K562 (cell line): ENCODE measurements at regions not wholly inside any gene's neighbourhood (a gene's known extent, or its start where the extent isn't known, plus 50 kb on each side); places are given as distances from the start of the nearest gene placed in this dataset.
"Not testable (repeated sequence)": the region's sequence is repeated elsewhere in the genome, so short reads cannot be mapped to it uniquely, and the experiment has no call there.

ENCODE experiments used
- ATAC-seq: fragments of 200-7000 bp; cut with Tn5 transposase; 3 replicates; pipeline ENCODE4 v1.9.1; 2020; ENCODE audit warnings: moderate library complexity
- BruUV-seq: library from RNA; stranded (reverse); fragments of 400-500 nt; replicated peaks from 2 replicates; lab custom pipeline; 2021; lab: Mats Ljungman, UMichigan
- CTCF ChIA-PET: fragments of 300-600 bp; formaldehyde crosslinking; extraction: SDS; loops from one replicate; lab custom pipeline; 2021; ENCODE audit warnings: low intra/inter-chr PET ratio; lab: Yijun Ruan, JAX
- POLR2A ChIA-PET: fragments of 300-600, 350-650 bp; sonication (Branson Sonifier 250); formaldehyde crosslinking; extraction: SDS; loops from one replicate; lab custom pipeline; 2021; ENCODE audit warnings: antibody characterized with exemption, inconsistent platforms; lab: Yijun Ruan, JAX
- DNase-seq, 4 experiments: peaks; one replicate each; pipeline versions ENCODE4 v3.0.0 to v3.0.0-alpha.2; 2011 to 2018; ENCODE audit warnings: low spot score in 3 of 4, mixed read lengths in 3 of 4; ENCODE audit errors: extremely low read depth in 1 of 4
- FAIRE-seq: peaks from 2 replicates; lab custom pipeline; 2011; peaks lifted over from hg19 to GRCh38; lab: Jason Lieb, UNC
- H2AFZ ChIP-seq: 2 replicates; pipeline ENCODE4 v1.6.0; 2011; ENCODE audit warnings: low read depth, low read length, control low read depth, inconsistent platforms
- H3K27ac ChIP-seq: fragments of 200-600 bp; 3 replicates; pipeline ENCODE4 v1.8.0; 2011; ENCODE audit warnings: low read depth, mild to moderate bottlenecking, control low read depth, inconsistent platforms, low read length, moderate library complexity, mixed read lengths; ENCODE audit errors: extremely low read depth
- H3K27me3 ChIP-seq, 2 experiments: fragments of 300-600 bp in 1 of 2; 2 replicates in 1 of 2; 3 replicates in 1 of 2; pipeline versions ENCODE4 v1.6.0 to v1.8.0; 2011; ENCODE audit warnings: inconsistent platforms in 2 of 2, low read length in 2 of 2, mild to moderate bottlenecking in 1 of 2, mixed read lengths in 1 of 2, moderate library complexity in 1 of 2; ENCODE audit not compliant: control insufficient read depth in 2 of 2, insufficient read depth in 2 of 2
- H3K36me3 ChIP-seq: fragments of 300-600 bp; 3 replicates; pipeline ENCODE4 v1.8.0; 2011; ENCODE audit warnings: mild to moderate bottlenecking, low read length, inconsistent platforms; ENCODE audit not compliant: control insufficient read depth, insufficient read depth
- H3K4me1 ChIP-seq, 2 experiments: fragments of 200-600 bp in 1 of 2; replicated peaks in 1 of 2; 2 replicates in 1 of 2; 3 replicates in 1 of 2; pipeline versions ENCODE4 v1.5.1 to v1.8.0; 2011; ENCODE audit warnings: inconsistent platforms in 2 of 2, low read length in 2 of 2, mild to moderate bottlenecking in 1 of 2, mixed read lengths in 1 of 2, moderate library complexity in 1 of 2; ENCODE audit not compliant: control insufficient read depth in 2 of 2, insufficient read depth in 2 of 2
- H3K4me2 ChIP-seq: 2 replicates; pipeline ENCODE4 v1.6.1; 2011; ENCODE audit warnings: low read length, control low read depth, inconsistent platforms, mixed read lengths; ENCODE audit not compliant: insufficient read depth
- H3K4me3 ChIP-seq: fragments of 200-600 bp; sonication (generic), shearing (Covaris generic); 2 replicates; pipeline ENCODE4 v1.5.1; 2016; ENCODE audit warnings: control low read depth, inconsistent platforms
- H3K79me2 ChIP-seq: fragments of 200-600 bp; 3 replicates; pipeline ENCODE4 v1.8.0; 2011; ENCODE audit warnings: low read length, inconsistent platforms; ENCODE audit not compliant: control insufficient read depth, insufficient read depth
- H3K9ac ChIP-seq, 2 experiments: 2 replicates each; pipeline versions ENCODE4 v1.6.0 to v1.6.1; 2011; ENCODE audit warnings: low read depth in 2 of 2, low read length in 2 of 2, control low read depth in 1 of 2, inconsistent platforms in 1 of 2, mild to moderate bottlenecking in 1 of 2, mixed read lengths in 1 of 2; ENCODE audit not compliant: insufficient read depth in 1 of 2
- H3K9me1 ChIP-seq: one replicate; pipeline ENCODE4 v1.6.0; 2011; ENCODE audit warnings: inconsistent platforms, mild to moderate bottlenecking, low read length, moderate library complexity; ENCODE audit not compliant: control insufficient read depth, insufficient read depth
- H3K9me3 ChIP-seq: replicated peaks from 2 replicates; pipeline ENCODE4 v1.5.1; 2011; ENCODE audit warnings: low read depth, low read length, inconsistent platforms; ENCODE audit not compliant: control insufficient read depth, insufficient read depth
- H4K20me1 ChIP-seq: replicated peaks from 2 replicates; pipeline ENCODE4 v1.6.1; 2011; ENCODE audit warnings: low read length, inconsistent platforms, mixed read lengths; ENCODE audit not compliant: control insufficient read depth, insufficient read depth
- ETV1 ChIP-seq: fragments of 450-650 bp; conservative IDR thresholded peaks from 2 replicates; pipeline ENCODE4 v1.6.1; 2016; ENCODE audit warnings: missing genetic modification characterization, control low read depth, low read depth, missing compliant biosample characterization
- ETV5 ChIP-seq: sonication (generic); formaldehyde crosslinking; IDR thresholded peaks from 2 replicates; pipeline ENCODE4 v1.4.0; 2020; ENCODE audit warnings: low read depth, mild to moderate bottlenecking, missing genetic modification reagents
- HES1 ChIP-seq: fragments of 450-650 bp; IDR thresholded peaks from 2 replicates; pipeline ENCODE4 v1.6.1; 2016; ENCODE audit warnings: low read depth, mild to moderate bottlenecking, moderate library complexity
- TSC22D4 ChIP-seq: fragments of 450-650 bp; IDR thresholded peaks from 2 replicates; pipeline ENCODE4 v1.6.1; 2016; ENCODE audit warnings: missing genetic modification characterization, missing biosample characterization, control low read depth
- XRCC3 ChIP-seq: fragments of 450-650 bp; IDR thresholded peaks from 2 replicates; pipeline ENCODE4 v1.6.1; 2017; ENCODE audit warnings: mild to moderate bottlenecking, moderate library complexity
- WGBS: fragments of 100-300 bp; shearing (Covaris generic); methylation state at CpG from one replicate; pipeline ENCODE4 v1.1.6; 2016; ENCODE audit warnings: low coverage, mixed read lengths; ENCODE audit not compliant: insufficient coverage; ENCODE audit errors: missing lambda C conversion rate; 5-methylcytosine and 5-hydroxymethylcytosine counted together
- in situ Hi-C: fragments of 300-500 bp; cut with MboI; formaldehyde crosslinking; loops from 4 replicates; pipeline ENCODE4 v1.15.0; 2018; ENCODE audit warnings: inconsistent platforms, mixed read lengths
- intact Hi-C: fragments of 100-400 bp; cut with micrococcal nuclease; formaldehyde crosslinking; loops from 2 replicates; pipeline ENCODE4 v1.14.2; 2022
- TF ChIP-seq, protein P1 (sequence below), 2 experiments: fragments of 450-650 bp in 1 of 2; sonication (generic) in 1 of 2; formaldehyde crosslinking; conservative IDR thresholded peaks; 2 replicates each; pipeline versions ENCODE4 v1.4.0 to v1.8.1; 2020 to 2022; ENCODE audit warnings: mild to moderate bottlenecking in 1 of 2, missing genetic modification reagents in 1 of 2

GRCh38 chr10:23657677-23658076 is 218.8 kb downstream of the OTUD1 start:
- in situ Hi-C loops (no loop called here), intact Hi-C loops (no loop called here)
- CTCF ChIA-PET, result no interaction called here
- Histone ChIP-seq H4K20me1 (no peaks in the 10 kb centered on the region), H3K27ac (no peak overlapping the region), H3K9me3 (no peaks in the 10 kb centered on the region), H3K4me3 (no peak overlapping the region), H3K9ac (no peak overlapping the region), H2AFZ (no peak overlapping the region), H3K4me2 (no peak overlapping the region), H3K9me1 (no peaks in the 10 kb centered on the region), H3K4me1 (no peaks in the 10 kb centered on the region), H3K79me2 (no peaks in the 10 kb centered on the region), H3K36me3 (no peaks in the 10 kb centered on the region), H3K27me3 (no peaks in the 10 kb centered on the region)
- POLR2A ChIA-PET, result no interaction called here
- no peak for DNase-seq
- no peak for FAIRE-seq
- ATAC-seq, result no peak
- no peak for TF ChIP-seq HES1
- TF ChIP-seq ETV5, result no peak
- no peak for TF ChIP-seq XRCC3
- TF ChIP-seq, protein P1, sequence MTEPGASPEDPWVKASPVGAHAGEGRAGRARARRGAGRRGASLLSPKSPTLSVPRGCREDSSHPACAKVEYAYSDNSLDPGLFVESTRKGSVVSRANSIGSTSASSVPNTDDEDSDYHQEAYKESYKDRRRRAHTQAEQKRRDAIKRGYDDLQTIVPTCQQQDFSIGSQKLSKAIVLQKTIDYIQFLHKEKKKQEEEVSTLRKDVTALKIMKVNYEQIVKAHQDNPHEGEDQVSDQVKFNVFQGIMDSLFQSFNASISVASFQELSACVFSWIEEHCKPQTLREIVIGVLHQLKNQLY (CRISPR knock-in tag; conservative IDR thresholded peaks at IDR 0.05), result no peak
- TF ChIP-seq TSC22D4 (tag), result no peak
- TF ChIP-seq ETV1, result no peak
- BruUV-seq, result no TSS peak

DNA sequence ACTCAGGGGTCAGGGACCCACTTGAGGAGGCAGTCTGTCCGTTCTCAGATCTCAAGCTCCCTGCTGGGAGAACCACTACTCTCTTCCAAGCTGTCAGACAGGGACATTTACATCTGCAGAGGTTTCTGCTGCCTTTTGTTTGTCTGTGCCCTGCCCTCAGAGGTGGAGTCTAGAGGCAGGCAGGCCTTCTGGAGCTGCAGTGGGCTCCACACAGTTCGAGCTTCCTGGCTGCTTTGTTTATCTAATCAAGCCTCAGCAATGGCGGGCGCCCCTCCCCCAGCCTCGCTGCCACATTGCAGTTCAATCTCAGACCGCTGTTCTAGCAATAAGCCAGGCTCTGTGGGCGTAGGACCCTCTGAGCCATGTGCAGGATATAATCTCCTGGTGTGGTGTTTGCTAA is 233.0 kb downstream of the OTUD1 start:
- WGBS, result 0% methylated on average over 7 of the region's 7 CpGs
- CTCF ChIA-PET, H3K36me3 ChIP-seq: not testable (repeated sequence)

More for the DNA sequence above, 233.0 kb downstream of the OTUD1 start:
- BruUV-seq, DNase-seq, H4K20me1 ChIP-seq, H3K4me3 ChIP-seq, H3K9me3 ChIP-seq, H3K9ac ChIP-seq, H3K27ac ChIP-seq, H3K4me2 ChIP-seq, in situ Hi-C loops, H3K79me2 ChIP-seq, H3K4me1 ChIP-seq, FAIRE-seq, intact Hi-C loops, ATAC-seq, H3K27me3 ChIP-seq, H3K9me1 ChIP-seq, H2AFZ ChIP-seq: not testable (repeated sequence)
- POLR2A ChIA-PET, result interaction anchor here (0.5 kb wide), 1 partner anchor 576 kb away, joined by 3 read pairs; no protein-coding TSS in a partner anchor
